Chondrocyte (in vitro differentiated cells): ENCODE measurements at regions not wholly inside any gene's neighbourhood (a gene's known extent, or its start where the extent isn't known, plus 50 kb on each side); places are given as distances from the start of the nearest gene placed in this dataset.

Experiments used
- DNase-seq: peaks from one replicate; pipeline ENCODE4 v3.0.0; 2021; ENCODE audit warnings: mixed read lengths, low spot score
- H3K27ac Mint-ChIP-seq: one replicate; pipeline ENCODE4 v1.8.0; 2021; ENCODE audit warnings: mild to moderate bottlenecking, moderate library complexity, mixed read lengths; ENCODE audit not compliant: unreplicated experiment
- H3K27me3 Mint-ChIP-seq: 2 replicates; pipeline ENCODE4 v1.8.0; 2021; ENCODE audit warnings: low read depth, mixed read lengths
- H3K36me3 Mint-ChIP-seq: 2 replicates; pipeline ENCODE4 v1.8.0; 2021; ENCODE audit warnings: low read depth, mixed read lengths
- H3K4me1 Mint-ChIP-seq: 2 replicates; pipeline ENCODE4 v1.8.0; 2021; ENCODE audit warnings: low read depth, mild to moderate bottlenecking, mixed read lengths
- H3K4me3 Mint-ChIP-seq: one replicate; pipeline ENCODE4 v1.8.0; 2021; ENCODE audit warnings: mild to moderate bottlenecking, moderate library complexity, mixed read lengths; ENCODE audit not compliant: unreplicated experiment
- H3K9me3 Mint-ChIP-seq: 2 replicates; pipeline ENCODE4 v1.8.0; 2021; ENCODE audit warnings: low read depth, mixed read lengths
- CTCF ChIP-seq: fragments of 200-600 bp; sonication (generic); IDR thresholded peaks from 2 replicates; pipeline ENCODE4 v1.5.0; 2021; ENCODE audit warnings: antibody characterized with exemption, mild to moderate bottlenecking, moderate library complexity

GRCh38 chr5:20230010-20230409 lies 242.0 kb upstream of the CDH18 start:
- TF ChIP-seq CTCF: no peak
- Mint-ChIP-seq H3K27ac (no peak overlapping the region), H3K4me1 (no peaks in the 10 kb centered on the region), H3K4me3 (no peak overlapping the region), H3K36me3 (no peaks in the 10 kb centered on the region), H3K9me3 (no peaks in the 10 kb centered on the region), H3K27me3 (peaks cover 3% of the 10 kb centered on the region)
- DNase-seq: no peak

GRCh38 chr5:20229303-20230005 lies 241.5 kb upstream of the CDH18 start:
- no peak overlapping the region for H3K4me3 Mint-ChIP-seq
- no peaks in the 10 kb centered on the region for H3K9me3 Mint-ChIP-seq
- H3K4me1 Mint-ChIP-seq: no peaks in the 10 kb centered on the region
- peaks cover 3% of the 10 kb centered on the region for H3K27me3 Mint-ChIP-seq
- no peaks in the 10 kb centered on the region for H3K36me3 Mint-ChIP-seq
- TF ChIP-seq CTCF: no peak
- no peak overlapping the region for H3K27ac Mint-ChIP-seq
- no peak for DNase-seq

- no peaks in the 10 kb centered on the region for H3K9me3 Mint-ChIP-seq
- no peaks in the 10 kb centered on the region for H3K36me3 Mint-ChIP-seq
- TF ChIP-seq CTCF: no peak
- no peak for DNase-seq
- H3K4me3 Mint-ChIP-seq: no peak overlapping the region
- H3K27ac Mint-ChIP-seq: no peak overlapping the region
- peaks cover 3% of the 10 kb centered on the region for H3K27me3 Mint-ChIP-seq
- H3K4me1 Mint-ChIP-seq: no peaks in the 10 kb centered on the region
These were observed 237.0 kb upstream of the CDH18 start for GRCh38 chr5:20224966-20225365.

- no peak for DNase-seq
- H3K36me3 Mint-ChIP-seq: no peaks in the 10 kb centered on the region
- H3K27ac Mint-ChIP-seq: no peak overlapping the region
- H3K4me1 Mint-ChIP-seq: no peaks in the 10 kb centered on the region
- peaks cover 3% of the 10 kb centered on the region for H3K27me3 Mint-ChIP-seq
- H3K9me3 Mint-ChIP-seq: no peaks in the 10 kb centered on the region
- H3K4me3 Mint-ChIP-seq: no peak overlapping the region
- TF ChIP-seq CTCF: no peak
These were observed 236.0 kb upstream of the CDH18 start for GRCh38 chr5:20224046-20224445.

- DNase-seq: no peak
- H3K27ac Mint-ChIP-seq: no peak overlapping the region
- no peaks in the 10 kb centered on the region for H3K4me1 Mint-ChIP-seq
- no peak for TF ChIP-seq CTCF
- no peaks in the 10 kb centered on the region for H3K9me3 Mint-ChIP-seq
- H3K4me3 Mint-ChIP-seq: no peak overlapping the region
- peaks cover 2% of the 10 kb centered on the region for H3K27me3 Mint-ChIP-seq
- H3K36me3 Mint-ChIP-seq: no peaks in the 10 kb centered on the region
These were observed 235.5 kb upstream of the CDH18 start for GRCh38 chr5:20223451-20223850.
